PFSK-1 (cell line): ENCODE measurements at regions not wholly inside any gene's neighbourhood (a gene's known extent, or its start where the extent isn't known, plus 50 kb on each side); places are given as distances from the start of the nearest gene placed in this dataset.

Experiments
- FOXP2 ChIP-seq: optimal IDR thresholded peaks from 2 replicates; pipeline ENCODE3; 2011; ENCODE audit warnings: borderline replicate concordance, control low read depth, inconsistent platforms; ENCODE audit not compliant: insufficient read depth; ENCODE audit errors: extremely low read length, extremely low read depth
- POLR2AphosphoS5 ChIP-seq: IDR thresholded peaks from 2 replicates; pipeline ENCODE4 v1.6.1; 2012; ENCODE audit warnings: low read depth, mild to moderate bottlenecking, control low read depth, low read length, moderate library complexity
- REST ChIP-seq, 2 experiments: IDR thresholded peaks; 2 replicates each; pipeline versions ENCODE4 v1.6.1 to v1.8.0; 2011 to 2012; ENCODE audit warnings: low read depth in 2 of 2, low read length in 2 of 2, control low read depth in 1 of 2, inconsistent platforms in 1 of 2, mild to moderate bottlenecking in 1 of 2, moderate library complexity in 1 of 2; ENCODE audit not compliant: insufficient read depth in 1 of 2
- SIN3A ChIP-seq: IDR thresholded peaks from 2 replicates; pipeline ENCODE4 v1.6.1; 2012; ENCODE audit warnings: mild to moderate bottlenecking, low read length, moderate library complexity, borderline replicate concordance; ENCODE audit not compliant: insufficient read depth
- TAF1 ChIP-seq: IDR thresholded peaks from 2 replicates; pipeline ENCODE4 v1.6.1; 2012; ENCODE audit warnings: low read length, control low read depth, borderline replicate concordance; ENCODE audit not compliant: insufficient read depth

DNA sequence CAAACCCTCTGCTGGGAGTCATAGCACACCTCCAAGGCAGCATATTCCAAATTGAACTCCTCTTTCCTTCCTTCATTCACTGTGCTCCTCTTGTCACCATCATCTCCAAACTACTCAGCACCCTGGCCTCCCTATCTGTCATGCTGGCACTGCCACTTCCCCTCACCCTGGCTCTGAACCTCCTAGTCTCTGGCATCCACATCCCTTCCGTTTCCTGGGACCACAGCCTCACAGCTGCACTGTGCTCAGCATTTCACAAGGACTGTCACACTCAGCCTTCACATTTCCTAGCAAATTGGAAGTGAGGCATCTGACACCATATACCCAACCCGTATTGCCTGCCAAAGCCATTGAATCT, 124.7 kb downstream of the WDR11 start:
- TF ChIP-seq POLR2AphosphoS5 (no peak), TAF1 (no peak), REST (IDR thresholded peaks at IDR 0.05; ENCODE audit: insufficient read depth in 1 of 2, low read depth in 2 of 2, low read length in 2 of 2) (no peak), SIN3A (no peak), FOXP2 (no peak)
